GM18508 (cell line): ENCODE measurements at regions not wholly inside any gene's neighbourhood (a gene's known extent, or its start where the extent isn't known, plus 50 kb on each side); places are given as distances from the start of the nearest gene placed in this dataset.

Source experiments
- ATAC-seq: cut with Tn5 transposase; IDR thresholded peaks from one replicate; pipeline ENCODE4 v1.9.1; 2021; ENCODE audit warnings: moderate number of reproducible peaks; ENCODE audit not compliant: insufficient read depth, unreplicated experiment

DNA sequence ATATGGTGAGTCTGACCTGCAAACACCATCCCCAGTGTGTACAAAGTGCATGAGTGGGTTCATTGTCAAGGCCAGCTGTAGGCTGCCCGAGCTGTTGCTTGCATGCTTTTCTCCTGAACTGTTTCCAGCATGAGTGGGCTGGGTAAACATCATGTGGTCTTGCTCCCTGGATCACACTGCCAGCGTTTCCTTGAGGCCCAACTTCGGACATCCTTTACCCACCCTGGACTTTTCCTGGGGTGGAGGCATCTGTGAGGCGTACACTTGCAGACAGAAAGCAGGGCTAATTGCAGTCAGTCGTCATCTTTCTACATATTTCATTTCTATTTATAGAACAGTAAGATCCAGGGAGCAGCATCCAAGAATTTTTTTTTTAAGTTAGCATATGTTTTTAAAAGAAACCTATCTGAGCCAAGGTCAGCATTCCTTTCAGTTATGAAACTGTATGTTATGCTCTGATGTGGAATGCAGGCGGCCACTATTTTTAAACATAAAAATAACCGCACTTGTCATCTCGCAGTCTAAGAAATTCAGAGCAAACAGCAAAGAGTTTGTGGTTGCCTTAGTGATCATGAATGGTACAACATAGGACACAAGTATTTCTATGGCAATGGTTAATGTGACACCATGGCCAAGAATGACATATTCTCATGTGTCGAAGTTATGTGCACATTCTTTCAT, 106.5 kb upstream of the DMRT1 start:
- ATAC-seq = no peak

DNA sequence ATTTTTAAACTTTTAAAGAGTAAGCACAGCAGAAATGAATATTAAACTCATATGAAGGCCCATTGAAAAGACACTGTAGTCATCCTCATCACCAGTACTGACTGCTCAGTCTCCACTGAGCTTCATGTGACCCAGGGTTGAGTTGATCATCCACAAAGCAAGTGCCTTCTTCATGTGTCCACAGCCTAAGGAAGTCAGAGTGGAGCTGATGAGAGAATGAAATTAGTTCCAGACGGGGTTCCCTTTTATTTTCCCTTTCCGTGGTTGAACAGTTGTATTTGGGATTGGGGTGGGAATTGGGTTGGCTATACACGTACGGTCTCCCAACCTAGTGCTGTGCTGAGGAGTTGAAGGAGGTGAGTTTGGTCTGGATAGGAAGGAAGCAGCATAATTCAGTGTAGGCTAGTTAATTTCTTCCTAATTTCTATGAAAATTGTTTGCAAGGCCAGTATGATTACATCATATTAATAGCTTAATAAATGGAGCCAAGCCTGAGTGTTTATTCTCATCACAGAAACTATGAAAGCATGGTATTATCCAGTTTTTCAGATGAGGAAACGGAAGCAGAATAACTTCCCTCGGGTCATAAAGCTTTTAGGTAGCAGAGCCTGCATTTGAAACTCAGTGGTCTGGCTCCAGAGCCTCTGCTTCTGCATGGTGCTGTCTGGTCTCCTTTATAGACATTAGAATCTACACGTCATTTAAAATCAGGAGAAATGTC, 103.9 kb upstream of the DMRT1 start:
- no peak for ATAC-seq

DNA sequence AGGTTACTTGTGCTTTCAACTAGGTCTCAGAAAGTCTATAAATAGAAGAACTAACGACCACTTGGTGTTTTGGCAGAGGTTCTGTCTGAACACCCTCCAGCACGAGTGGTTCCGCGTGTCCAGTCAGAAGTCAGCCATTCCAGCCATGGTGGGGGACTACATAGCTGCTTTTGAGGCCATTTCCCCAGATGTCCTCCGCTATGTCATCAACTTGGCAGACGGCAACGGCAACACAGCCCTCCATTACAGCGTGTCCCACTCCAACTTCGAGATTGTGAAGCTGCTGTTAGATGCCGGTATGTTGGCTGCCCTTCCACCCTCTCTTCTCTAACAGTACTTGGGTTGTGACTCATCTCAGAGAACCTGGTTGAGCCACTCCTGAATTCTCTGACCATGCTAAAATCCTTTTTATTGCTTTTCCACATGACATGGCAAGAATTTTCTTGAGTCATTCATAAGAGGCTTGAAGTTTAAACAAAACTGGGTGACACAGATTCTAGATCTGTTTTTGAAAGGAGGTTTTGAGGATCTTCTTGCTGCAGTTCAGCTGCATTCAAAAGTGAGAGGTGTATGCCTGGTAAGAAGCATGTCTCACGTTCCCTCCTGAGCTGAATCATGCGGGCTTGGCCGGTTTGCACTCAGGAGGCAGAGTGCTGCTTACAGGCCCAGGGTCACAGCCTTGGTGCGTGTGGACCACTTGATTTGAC, 103.1 kb upstream of the DMRT1 start:
- no peak for ATAC-seq

DNA sequence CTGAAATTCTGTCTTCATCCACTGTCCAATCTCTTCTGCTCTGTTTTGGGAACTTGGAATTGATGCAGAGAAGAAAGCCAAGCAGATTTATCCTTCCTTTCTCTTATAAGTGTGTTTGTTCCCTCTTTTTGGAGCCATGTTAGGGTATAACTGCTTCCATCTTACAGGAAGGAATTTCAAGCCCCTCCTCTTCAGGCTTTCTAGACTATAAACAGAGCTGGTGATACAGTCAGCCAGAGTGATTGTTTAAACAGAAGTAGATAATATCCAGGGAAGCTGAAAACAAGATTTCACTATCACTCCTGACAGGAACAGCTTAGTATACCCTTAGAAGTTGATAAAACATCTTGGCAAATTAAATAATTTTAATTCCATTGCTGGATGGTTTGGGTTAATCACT, 102.1 kb upstream of the DMRT1 start:
- no peak for ATAC-seq

DNA sequence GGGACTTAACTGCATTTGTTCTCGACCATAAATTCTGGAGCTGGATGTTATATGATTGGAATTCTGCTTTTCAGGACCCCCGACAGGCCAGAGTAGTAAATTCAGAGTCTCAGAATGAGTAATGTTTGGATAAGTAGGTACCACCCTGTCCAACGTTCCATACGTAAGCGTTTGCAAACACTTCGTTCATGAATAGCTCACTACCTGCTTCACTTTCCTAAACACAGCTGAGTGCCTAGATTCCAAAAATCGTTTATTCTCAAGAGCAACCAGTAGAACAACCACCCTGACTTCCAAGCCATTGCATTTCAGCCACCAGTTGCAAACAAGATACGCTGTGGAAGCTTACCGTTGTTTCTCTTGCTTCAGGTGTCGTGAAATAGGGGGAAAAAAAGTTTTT, 101.3 kb upstream of the DMRT1 start:
- no peak for ATAC-seq

DNA sequence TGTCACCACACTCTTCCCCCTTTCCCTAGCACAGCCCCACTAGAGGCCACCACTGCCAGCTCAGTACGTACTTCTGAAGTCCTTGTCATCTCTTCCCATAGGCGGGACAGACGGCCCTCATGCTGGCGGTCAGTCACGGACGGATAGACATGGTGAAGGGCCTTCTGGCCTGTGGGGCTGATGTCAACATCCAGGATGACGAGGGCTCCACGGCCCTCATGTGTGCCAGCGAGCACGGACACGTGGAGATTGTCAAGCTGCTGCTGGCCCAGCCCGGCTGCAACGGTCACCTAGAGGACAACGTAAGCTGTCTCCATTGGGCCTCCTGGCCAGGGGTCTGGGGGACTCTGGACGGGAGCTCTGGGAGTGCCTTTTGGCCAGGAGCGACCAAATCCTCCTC, 99.4 kb upstream of the DMRT1 start:
- no peak for ATAC-seq

DNA sequence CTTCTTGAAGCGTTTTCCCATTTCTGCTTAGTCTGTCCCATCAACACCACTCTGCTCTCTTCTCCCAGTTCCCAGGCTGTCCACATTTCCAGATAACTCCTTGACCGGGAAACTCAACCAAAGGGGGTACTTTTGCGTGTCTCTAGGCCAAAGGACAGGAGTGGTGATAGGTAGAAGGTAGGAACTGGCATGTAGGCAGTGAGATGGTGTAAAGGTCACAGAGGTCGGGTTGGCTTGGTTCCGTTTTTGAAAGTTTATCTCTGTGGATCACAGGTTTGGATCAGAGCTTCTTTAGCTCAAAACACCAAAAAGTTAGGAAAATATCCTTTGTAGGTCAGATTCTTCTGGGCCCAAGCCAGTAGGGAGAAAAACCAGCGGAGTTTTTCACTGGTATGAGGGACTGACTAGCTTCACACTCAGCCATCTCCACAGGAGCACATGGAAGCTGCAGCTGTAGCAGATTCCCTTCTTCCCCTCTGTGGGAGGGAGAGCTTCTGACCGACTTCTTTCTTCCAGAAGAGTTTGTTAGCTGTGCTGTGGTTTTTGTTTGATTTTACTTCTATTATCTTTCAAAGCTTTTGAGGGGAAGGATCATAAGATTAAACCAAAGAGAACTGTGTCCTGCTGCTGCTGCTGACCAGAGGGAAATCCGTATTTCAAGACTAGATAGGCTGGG, 98.4 kb upstream of the DMRT1 start:
- no peak for ATAC-seq

DNA sequence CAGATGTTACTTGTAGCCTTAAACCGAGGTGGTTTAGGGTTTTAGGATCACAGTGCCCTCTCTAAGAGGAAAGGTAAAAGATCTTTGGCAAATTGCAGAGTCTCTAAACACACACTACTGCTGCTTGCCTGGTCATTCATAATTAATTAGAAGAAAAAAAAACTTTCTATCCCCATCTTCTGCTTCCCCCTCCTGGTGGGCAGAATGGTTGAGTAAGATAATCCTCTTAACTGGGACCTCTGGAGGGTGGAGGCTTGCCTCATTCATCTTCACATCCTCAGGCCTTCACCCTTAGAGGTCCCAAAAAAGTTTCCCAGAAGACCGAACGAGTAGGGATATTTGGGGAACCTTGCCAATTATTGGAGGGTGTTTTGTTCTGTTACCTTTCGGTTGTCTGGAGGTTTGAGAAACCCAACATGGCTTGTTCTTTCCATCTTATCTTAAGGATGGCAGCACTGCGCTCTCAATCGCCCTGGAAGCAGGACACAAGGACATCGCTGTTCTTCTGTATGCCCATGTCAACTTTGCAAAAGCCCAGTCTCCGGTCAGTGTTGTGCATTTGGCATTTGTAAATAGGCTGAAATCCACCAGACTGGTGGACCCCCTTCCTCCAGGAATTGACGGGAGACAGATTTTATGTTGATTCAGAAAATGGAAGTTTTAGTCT, 97.3 kb upstream of the DMRT1 start:
- no peak for ATAC-seq

DNA sequence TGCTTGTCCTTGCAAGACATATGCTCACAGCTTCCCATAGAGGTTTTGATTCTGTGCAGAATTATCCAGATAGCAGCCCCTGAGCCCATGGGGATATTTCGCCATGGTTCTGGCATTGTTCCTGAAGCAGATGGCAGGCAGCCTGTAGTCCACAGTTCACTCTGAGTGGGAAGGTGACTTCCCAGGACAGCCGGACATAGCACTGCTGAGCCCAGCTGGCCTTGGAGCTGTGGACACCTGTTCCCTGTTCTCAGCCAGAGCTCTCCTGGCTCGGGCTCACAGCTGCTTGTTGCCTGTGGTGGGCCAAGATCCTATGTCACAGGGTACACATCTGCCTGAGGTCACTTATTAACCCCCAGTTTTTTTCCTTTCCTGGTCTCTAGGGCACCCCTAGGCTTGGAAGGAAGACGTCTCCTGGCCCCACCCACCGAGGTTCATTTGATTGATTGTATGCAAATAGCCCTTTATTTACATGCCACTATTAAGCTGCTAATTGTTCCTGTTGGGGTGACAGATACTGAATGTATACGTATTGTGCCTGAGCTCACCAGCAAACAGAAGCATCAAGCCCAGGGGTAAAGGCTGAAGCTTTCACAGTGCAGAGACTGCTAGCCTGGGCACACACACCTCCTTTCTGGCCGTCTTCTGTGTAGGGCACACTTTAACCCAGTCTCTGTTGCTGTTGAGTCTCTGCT, 96.6 kb upstream of the DMRT1 start:
- no peak for ATAC-seq

DNA sequence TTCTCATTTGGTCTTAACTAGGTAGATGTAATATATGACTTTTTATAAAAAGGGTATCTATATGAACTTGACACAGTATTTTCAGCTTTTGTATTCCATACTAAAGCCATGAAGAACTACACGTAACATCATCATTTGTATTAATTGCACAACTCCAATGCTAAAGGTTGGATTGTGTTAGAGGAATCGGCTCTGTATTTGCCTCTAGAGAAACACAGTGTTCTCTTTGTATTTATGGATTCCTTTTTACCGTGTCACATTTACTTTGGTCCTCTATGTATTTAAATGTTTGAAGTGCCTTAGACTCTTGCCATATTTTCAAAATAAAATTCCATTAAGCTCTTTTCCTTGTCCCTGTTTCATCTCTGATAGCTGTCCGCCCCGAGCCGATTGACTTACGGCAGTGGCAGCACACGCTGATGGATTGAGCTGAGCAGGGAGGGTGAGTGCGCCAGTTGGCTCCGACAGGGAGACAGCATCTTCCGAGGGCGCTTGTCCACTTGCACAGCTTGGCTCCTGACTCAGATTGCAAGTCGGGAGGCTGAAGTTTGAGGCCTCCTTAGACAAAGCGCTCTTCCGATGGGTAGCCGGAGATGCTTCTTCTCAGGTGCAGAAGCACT, 95.6 kb upstream of the DMRT1 start:
- no peak for ATAC-seq

DNA sequence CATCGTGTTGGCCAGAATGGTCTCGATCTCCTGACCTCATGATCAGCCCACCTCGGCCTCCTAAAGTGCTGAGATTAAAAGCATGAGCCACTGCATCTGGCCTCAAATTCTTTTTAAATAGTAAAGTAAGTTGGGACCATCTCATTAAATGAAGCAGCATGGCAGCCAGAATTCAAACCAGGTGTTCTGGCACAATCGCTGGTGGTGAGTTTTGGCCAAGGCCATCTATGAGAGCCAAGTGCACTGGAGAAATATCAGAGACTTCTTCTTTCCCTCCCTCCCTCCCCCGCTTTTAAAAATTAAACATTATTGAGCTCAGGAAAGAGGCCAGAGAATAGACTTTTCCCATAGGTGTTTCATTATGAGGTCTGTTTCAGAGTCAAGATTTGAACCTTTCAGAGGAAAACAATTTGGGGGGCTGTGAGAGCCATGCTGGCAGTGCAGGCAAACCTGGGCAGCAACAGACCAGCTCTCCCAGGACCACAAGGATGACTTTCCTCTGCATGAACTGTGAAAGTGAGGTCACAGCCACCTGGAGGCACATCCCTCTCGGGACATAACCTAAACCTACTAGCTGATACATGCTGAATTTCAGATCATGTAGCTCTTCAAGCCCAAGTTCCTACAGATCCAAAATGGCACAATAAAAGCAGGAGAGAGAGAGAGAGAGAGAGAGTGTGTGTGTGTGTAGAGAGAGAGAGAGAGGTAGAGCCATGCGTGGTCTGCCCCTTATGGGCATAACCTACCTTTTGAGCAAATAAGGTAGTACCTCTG, 94.6 kb upstream of the DMRT1 start:
- no peak for ATAC-seq

DNA sequence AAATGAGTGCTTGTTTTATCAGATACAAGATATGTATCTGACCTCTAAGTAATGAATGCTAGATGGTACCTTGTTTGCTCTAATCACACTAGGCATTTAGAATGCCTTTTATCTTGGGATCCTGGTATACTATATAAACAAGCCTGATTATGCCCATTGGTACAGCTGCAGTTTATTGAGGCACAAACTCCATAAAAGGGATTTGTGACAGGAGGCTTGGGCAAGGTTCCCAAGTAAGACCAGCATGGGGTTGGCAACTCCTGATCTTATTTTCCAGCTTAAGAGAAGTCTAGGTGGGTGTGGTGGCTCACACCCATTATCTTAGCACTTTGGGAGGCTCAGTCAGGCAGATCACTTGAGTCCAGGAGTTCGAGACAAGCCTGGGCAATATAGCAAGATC, 93.9 kb upstream of the DMRT1 start:
- ATAC-seq = no peak

DNA sequence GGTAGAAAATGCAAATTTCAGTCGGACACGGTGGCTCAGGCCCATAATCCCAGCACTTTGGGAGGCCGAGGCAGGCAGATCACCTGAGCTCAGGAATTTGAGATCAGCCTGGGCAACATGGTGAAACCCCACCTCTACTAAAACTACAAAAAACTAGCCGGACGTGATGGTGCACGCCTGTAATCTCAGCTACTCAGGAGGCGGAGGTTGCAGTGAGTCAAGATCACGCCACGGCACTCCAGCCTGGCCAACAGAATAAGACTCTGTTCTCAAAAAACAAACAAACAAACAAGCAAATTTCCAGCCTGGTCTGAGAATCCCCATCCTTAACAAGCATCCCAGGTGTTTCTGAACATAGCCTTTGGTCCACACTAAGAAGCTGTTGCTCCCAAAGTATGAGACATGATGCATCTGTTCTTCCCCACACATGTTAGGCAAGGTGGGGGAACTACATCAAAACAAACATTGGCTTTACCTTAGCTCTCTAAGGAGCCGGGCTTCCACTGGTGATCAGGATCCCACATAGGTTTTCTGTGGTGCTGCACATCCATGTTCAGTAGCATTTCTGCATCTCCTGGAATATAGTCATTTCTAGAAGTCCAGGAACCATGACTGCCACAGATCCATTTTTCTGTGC, 92.5 kb upstream of the DMRT1 start:
- ATAC-seq = no peak

DNA sequence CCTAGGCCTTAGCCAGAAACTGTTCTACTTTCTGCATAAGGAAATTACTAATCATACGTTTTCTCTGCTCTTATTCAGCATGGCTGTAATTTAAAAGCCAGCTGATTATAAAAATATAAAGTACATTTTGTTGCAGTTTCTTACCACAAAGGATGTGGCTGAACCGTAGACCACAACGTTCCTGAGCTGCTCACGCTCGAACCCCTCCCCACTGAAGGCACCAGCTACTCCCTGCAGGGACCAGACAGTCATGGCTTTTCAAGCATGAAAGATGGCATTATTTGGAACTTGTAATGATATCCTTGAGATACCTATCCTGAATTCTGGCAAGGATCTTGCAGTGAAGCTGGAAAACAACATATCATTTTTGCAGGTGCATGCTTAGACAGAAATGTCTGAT, 91.8 kb upstream of the DMRT1 start:
- no peak for ATAC-seq

DNA sequence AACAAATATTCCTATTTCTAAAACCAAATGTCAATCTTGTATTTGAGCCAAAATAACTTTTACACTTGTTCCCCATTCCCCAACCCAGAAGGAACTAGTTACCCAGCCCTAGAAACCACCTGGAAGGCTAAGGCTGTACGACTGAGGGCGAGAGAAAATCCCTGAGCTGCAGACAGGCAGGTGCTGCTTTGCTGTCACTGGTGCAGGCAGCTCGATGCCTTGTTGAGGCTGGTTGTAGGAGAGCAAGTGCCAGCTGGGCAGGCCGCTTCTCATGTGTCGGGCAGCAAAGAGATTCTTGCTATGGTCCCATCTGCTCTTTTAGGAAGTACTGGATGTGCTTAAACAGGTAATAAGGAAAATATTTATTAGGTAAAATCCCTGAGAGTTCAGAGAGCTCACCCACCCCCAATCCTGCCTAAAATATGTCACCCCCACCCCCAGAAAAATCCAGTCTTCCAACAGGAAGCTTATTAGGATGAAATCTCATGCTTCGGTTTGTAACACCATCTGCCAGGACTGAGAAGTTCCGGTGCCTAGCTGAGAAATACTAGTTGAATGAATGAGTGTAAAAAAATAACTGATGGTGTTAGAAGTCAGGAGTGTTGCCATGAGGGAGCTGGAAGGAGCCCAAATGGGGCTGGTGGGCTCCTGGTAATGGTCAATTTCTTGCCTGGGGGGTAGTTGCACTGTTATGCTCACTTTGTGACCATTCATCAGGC, 91.1 kb upstream of the DMRT1 start:
- ATAC-seq = no peak

DNA sequence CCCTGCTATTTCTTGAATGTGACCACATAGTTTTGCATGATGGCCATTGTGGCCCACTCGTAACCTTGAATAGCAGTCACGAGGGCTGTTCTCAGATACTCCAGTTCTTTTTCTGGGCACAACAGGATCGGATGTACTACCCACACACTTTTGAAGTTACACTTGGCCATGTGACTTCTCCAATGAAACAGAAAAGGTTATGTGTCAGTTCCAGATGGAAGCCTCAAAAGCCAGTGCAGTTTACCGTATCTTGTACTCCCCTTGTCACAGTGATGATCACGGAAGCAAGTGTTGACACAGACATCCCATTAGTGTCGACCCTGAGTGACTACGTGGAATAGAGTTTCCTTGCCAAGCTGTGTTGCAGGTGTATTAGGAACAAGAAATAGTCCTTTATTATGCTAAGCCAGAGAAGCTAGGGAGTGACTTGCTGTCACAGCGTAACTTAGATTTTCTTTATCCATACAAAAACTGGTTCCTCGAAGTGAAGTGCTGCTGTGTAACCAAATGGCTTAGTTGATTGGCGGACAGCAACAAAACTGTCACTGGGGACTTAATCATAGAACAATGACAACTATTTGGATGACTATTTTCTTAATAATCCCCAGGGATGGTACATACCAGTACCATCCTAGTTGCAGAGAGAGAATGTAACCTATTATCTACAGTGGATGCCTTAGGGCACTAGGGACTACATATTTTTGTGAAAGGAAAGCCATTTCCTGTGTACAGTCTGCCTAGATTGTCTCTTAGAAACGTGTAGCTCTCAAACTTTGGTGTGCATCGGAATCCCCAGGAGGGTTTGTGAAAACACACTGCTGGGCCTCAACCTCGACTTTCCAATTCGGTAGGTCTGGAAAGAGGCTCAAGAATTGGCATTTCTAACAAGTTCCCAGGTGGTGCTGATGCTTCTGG, 90.1 kb upstream of the DMRT1 start:
- no peak for ATAC-seq

DNA sequence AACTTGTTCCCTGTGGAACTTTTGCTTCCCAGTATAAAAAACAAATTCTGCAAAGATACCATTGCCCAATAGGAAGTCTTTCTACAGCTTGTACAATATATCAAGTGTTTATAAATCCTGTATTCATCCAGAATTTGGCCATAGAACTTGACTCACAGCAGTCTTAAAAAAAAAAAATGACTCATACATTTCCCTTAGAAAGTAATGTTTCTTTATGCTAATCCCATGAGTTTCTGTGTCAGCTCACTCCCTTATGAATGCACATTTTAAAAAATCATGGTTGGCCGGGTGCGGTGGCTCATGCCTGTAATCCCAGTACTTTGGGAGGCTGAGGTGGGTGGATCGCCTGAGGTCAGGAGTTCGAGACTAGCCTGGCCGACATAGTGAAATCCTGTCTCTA, 89.3 kb upstream of the DMRT1 start:
- ATAC-seq = no peak
